Mucosa of descending colon (tissue), 3 donors: ENCODE measurements at regions not wholly inside any gene's neighbourhood (a gene's known extent, or its start where the extent isn't known, plus 50 kb on each side); places are given as distances from the start of the nearest gene placed in this dataset.

Source experiments
- ATAC-seq: fragments of 200-7000 bp; cut with Tn5 transposase; one replicate; pipeline ENCODE4 v1.9.1; 2020; ENCODE audit warnings: mild to moderate bottlenecking, moderate library complexity
- DNase-seq, 3 donors: peaks; one replicate each; pipeline ENCODE4 v3.0.0-alpha.2; 2020
- H3K36me3 ChIP-seq: fragments of 200-600 bp; one replicate; pipeline ENCODE4 v1.8.0; 2021; ENCODE audit warnings: low read depth, mild to moderate bottlenecking
- H3K4me1 ChIP-seq: fragments of 200-600 bp; one replicate; pipeline ENCODE4 v1.8.0; 2021; ENCODE audit warnings: low read depth, mild to moderate bottlenecking
- H3K4me3 ChIP-seq: fragments of 200-600 bp; one replicate; pipeline ENCODE4 v1.8.0; 2021; ENCODE audit warnings: mild to moderate bottlenecking
- H3K9me3 ChIP-seq: fragments of 200-600 bp; one replicate; pipeline ENCODE4 v1.8.0; 2021; ENCODE audit warnings: mild to moderate bottlenecking
- intact Hi-C, 2 donors: fragments of 100-400 bp; cut with DNase I in 1 of 2; cut with micrococcal nuclease in 1 of 2; formaldehyde crosslinking; loops; one replicate each; pipeline versions ENCODE4 v1.11.0 to v1.11.1; 2022; cut with DNase I, micrococcal nuclease
- TF ChIP-seq, protein P1 (sequence below): fragments of 200-600 bp; IDR thresholded peaks from one replicate; pipeline ENCODE4 v1.8.0; 2022; ENCODE audit warnings: antibody characterized with exemption, mild to moderate bottlenecking
- donor health status: DM: no; HTN: no; CAD: no; lungs with moderate emphysema.
- donor health status: DM: no; HTN: no; CAD: no.
- donor health status: DM: no; HTN: yes; CAD: no.

DNA sequence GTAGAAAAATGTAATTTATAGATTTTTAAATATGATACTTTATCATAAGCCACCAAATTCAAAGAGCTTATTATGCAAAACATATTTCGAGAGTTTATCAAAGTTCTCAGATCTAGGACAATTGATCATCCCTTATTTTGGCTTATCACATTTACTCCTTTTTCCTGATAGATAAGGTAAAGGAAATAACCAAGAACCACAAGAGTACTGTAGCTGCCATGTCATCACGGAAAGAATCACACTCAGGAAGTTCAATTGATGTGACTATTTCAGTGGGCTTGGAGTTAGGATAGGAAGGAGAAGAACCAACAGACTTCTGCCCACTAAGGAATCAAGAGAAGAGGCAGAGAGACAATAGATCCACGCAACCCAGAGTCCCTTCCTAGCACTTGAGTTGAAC lies 142.7 kb upstream of the TMCO5A start:
- Histone ChIP-seq H3K9me3 (no peaks in the 10 kb centered on the region), H3K4me3 (no peak overlapping the region), H3K4me1 (no peaks in the 10 kb centered on the region), H3K36me3 (no peaks in the 10 kb centered on the region)
- DNase-seq (no peak), ATAC-seq (no peak)
- intact Hi-C loops = no loop called here
- TF ChIP-seq, protein P1, sequence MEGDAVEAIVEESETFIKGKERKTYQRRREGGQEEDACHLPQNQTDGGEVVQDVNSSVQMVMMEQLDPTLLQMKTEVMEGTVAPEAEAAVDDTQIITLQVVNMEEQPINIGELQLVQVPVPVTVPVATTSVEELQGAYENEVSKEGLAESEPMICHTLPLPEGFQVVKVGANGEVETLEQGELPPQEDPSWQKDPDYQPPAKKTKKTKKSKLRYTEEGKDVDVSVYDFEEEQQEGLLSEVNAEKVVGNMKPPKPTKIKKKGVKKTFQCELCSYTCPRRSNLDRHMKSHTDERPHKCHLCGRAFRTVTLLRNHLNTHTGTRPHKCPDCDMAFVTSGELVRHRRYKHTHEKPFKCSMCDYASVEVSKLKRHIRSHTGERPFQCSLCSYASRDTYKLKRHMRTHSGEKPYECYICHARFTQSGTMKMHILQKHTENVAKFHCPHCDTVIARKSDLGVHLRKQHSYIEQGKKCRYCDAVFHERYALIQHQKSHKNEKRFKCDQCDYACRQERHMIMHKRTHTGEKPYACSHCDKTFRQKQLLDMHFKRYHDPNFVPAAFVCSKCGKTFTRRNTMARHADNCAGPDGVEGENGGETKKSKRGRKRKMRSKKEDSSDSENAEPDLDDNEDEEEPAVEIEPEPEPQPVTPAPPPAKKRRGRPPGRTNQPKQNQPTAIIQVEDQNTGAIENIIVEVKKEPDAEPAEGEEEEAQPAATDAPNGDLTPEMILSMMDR = no peak

DNA sequence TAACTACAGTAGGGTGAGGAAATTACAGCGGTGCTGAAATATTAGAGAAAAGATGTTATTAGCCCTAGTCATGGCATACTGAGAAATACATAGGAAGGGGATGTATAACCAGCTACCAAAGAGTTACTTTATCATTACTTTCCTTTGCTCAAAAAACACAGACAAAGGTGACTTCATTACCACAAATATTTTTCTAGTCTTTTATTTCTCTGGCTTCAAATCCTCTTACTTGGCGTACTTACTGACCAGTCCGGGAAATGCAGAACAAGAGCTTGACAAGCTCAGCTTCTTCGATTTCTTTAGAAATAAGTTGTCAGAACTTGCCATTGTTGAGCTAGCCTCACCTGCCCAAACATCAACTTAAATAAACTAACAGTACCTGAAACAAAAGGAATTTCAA lies 142.1 kb upstream of the TMCO5A start:
- H3K4me1 ChIP-seq = no peaks in the 10 kb centered on the region
- TF ChIP-seq, protein P1 = no peak
- no peaks in the 10 kb centered on the region for H3K36me3 ChIP-seq
- ATAC-seq (no peak), DNase-seq (no peak)
- intact Hi-C loops = no loop called here
- no peak overlapping the region for H3K4me3 ChIP-seq
- H3K9me3 ChIP-seq = no peaks in the 10 kb centered on the region

DNA sequence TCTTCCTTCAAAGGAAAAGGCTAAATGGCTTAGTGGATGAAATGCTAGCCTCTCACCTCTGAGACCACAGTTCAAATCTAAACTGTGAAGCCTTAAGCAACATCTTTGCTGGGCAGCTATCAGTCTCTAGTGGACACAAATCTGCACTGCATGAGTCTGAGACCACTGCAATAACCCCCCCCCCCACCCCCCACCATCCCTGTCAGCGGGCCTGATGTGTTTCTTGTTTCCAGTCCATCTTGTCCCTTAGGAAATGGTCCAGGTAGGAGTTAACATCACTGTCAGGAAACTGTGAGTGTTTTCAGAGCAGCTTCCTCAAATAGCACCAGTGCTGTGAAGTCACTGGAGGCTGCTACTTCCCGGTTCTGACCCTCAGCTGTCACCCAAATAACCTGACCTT lies 140.6 kb upstream of the TMCO5A start:
- ATAC-seq = no peak
- intact Hi-C loops = no loop called here
- H3K4me1 ChIP-seq = no peaks in the 10 kb centered on the region
- H3K9me3 ChIP-seq = no peaks in the 10 kb centered on the region
- TF ChIP-seq, protein P1 = no peak
- H3K36me3 ChIP-seq = no peaks in the 10 kb centered on the region
- DNase-seq = no peak
- no peak overlapping the region for H3K4me3 ChIP-seq

DNA sequence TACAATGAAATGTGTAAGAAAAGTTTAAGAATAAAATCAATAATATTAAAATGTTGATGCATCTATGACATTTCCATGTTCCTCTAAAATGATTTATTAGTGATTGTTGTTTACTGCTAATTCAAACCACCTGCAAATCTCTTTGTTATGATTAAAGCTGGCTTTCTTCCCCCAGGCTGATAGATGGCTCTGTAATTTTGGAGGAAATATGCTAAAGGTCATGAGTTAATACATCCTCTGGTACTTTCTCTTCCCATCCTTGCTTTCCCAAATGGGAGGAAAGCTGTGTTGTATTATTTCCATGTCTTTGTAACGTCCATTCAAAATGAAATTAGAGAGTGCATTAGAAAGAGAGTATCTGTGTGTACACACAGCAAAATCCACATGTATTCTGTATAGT lies 139.5 kb upstream of the TMCO5A start:
- Histone ChIP-seq H3K36me3 (no peaks in the 10 kb centered on the region), H3K4me3 (no peak overlapping the region), H3K4me1 (no peaks in the 10 kb centered on the region), H3K9me3 (no peaks in the 10 kb centered on the region)
- TF ChIP-seq, protein P1 = no peak
- no peak for DNase-seq
- no peak for ATAC-seq
- intact Hi-C loops = no loop called here

- ATAC-seq = no peak
These were observed 132.9 kb upstream of the TMCO5A start for GRCh38 chr15:37801529-37801928.

DNA sequence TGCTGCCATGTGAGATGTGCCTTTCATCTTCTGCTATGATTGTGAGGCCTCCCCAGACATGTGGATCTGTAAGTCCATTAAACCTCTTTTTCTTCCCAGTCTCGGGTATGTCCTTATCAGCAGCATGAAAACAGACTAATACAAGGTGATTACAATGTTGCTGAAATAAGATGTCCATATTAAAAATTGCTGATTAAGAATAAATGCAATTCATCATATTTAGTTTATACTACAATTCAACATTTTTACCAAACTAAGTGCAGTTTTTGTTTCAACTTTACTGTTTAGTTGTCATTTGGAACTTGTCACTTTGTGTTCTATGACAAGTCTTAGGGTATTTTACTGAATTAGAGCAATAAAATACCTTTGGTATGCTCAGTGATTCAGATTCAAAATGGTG lies 127.6 kb upstream of the TMCO5A start:
- ATAC-seq (no peak), DNase-seq (no peak)
- TF ChIP-seq, protein P1 = no peak
- Histone ChIP-seq H3K36me3 (no peaks in the 10 kb centered on the region), H3K9me3 (no peaks in the 10 kb centered on the region), H3K4me1 (no peaks in the 10 kb centered on the region), H3K4me3 (no peak overlapping the region)
- intact Hi-C loops = no loop called here

More at GRCh38 chr15:37801529-37801928, 132.9 kb upstream of the TMCO5A start:
- TF ChIP-seq, protein P1 = no peak
- Histone ChIP-seq H3K36me3 (no peaks in the 10 kb centered on the region), H3K9me3 (no peaks in the 10 kb centered on the region), H3K4me1 (no peaks in the 10 kb centered on the region), H3K4me3 (no peak overlapping the region)
- intact Hi-C loops = no loop called here
- DNase-seq = no peak
